Fibroblast of villous mesenchyme (primary cell): ENCODE measurements at regions not wholly inside any gene's neighbourhood (a gene's known extent, or its start where the extent isn't known, plus 50 kb on each side); places are given as distances from the start of the nearest gene placed in this dataset.
"Not testable (repeated sequence)": the region's sequence is repeated elsewhere in the genome, so short reads cannot be mapped to it uniquely, and the experiment has no call there.

Experiments used
- DNase-seq: peaks from one replicate; pipeline ENCODE4 v3.0.0-alpha.2; 2010; ENCODE audit warnings: low read depth
- H3K4me3 ChIP-seq: 2 replicates; pipeline ENCODE4 v1.5.1; 2011; ENCODE audit warnings: low read depth, mild to moderate bottlenecking, low read length
- CTCF ChIP-seq: IDR thresholded peaks from 2 replicates; pipeline ENCODE4 v1.5.1; 2012; ENCODE audit warnings: low read depth, mild to moderate bottlenecking, low read length; ENCODE audit not compliant: insufficient read depth

GRCh38 chr4:81330018-81330417, 115.0 kb upstream of the PRKG2 start:
- no peak for DNase-seq

GRCh38 chr4:81326581-81326980, 111.6 kb upstream of the PRKG2 start:
- H3K4me3 ChIP-seq = no peak overlapping the region
- DNase-seq = no peak
- no peak for TF ChIP-seq CTCF

More at GRCh38 chr4:81330018-81330417, 115.0 kb upstream of the PRKG2 start:
- TF ChIP-seq CTCF = no peak
- no peak overlapping the region for H3K4me3 ChIP-seq

GRCh38 chr4:81324594-81324993, 109.6 kb upstream of the PRKG2 start:
- not testable (repeated sequence) for H3K4me3 ChIP-seq, DNase-seq

- DNase-seq = no peak
- no peak overlapping the region for H3K4me3 ChIP-seq
- no peak for TF ChIP-seq CTCF
Measured at GRCh38 chr4:81319657-81320056, 104.6 kb upstream of the PRKG2 start.

GRCh38 chr4:81314897-81315470, 100.0 kb upstream of the PRKG2 start:
- no peak overlapping the region for H3K4me3 ChIP-seq
- no peak for TF ChIP-seq CTCF
- DNase-seq = no peak

GRCh38 chr4:81314196-81314896, 99.3 kb upstream of the PRKG2 start:
- peak; percentile 6 for DNase-seq

GRCh38 chr4:81307991-81308390, 93.0 kb upstream of the PRKG2 start:
- no peak for DNase-seq
- H3K4me3 ChIP-seq = no peak overlapping the region
- TF ChIP-seq CTCF = no peak

More at GRCh38 chr4:81314196-81314896, 99.3 kb upstream of the PRKG2 start:
- no peak overlapping the region for H3K4me3 ChIP-seq
- TF ChIP-seq CTCF = no peak
